CD4-positive, alpha-beta T cell (primary cell): ENCODE measurements at regions not wholly inside any gene's neighbourhood (a gene's known extent, or its start where the extent isn't known, plus 50 kb on each side); places are given as distances from the start of the nearest gene placed in this dataset.

Experiments
- ATAC-seq: fragments of 200-7000 bp; cut with Tn5 transposase; one replicate; pipeline ENCODE4 v1.10.0; 2022; ENCODE audit warnings: mild to moderate bottlenecking; ENCODE audit not compliant: poor library complexity
- CTCF ChIA-PET: fragments of 350-600 bp; sonication (Branson Sonifier 250); formaldehyde crosslinking; loops from one replicate; lab custom pipeline; 2021; ENCODE audit warnings: antibody characterized with exemption, inconsistent platforms; lab: Charles Lee
- POLR2A ChIA-PET: fragments of 350-600 bp; sonication (Branson Sonifier 250); formaldehyde crosslinking; loops from one replicate; lab custom pipeline; 2021; ENCODE audit warnings: antibody characterized with exemption, inconsistent platforms; lab: Charles Lee
- DNase-seq, 14 experiments: peaks; one replicate each; pipeline ENCODE4 v3.0.0-alpha.2; 2013 to 2020; ENCODE audit warnings: mixed read lengths in 2 of 14
- H3K27ac ChIP-seq, 2 donors: one replicate each; pipeline versions ENCODE4 v1.5.1 to v1.7.0; 2013; ENCODE audit warnings: low read length in 2 of 2, low read depth in 1 of 2, mild to moderate bottlenecking in 1 of 2
- H3K27me3 ChIP-seq, 2 experiments: 1 replicate in 1 of 2; 2 replicates in 1 of 2; pipeline versions ENCODE4 v1.6.1 to v1.7.0; 2013; ENCODE audit warnings: low read length in 2 of 2, control low read depth in 1 of 2, mild to moderate bottlenecking in 1 of 2, moderate library complexity in 1 of 2; ENCODE audit not compliant: insufficient read depth in 2 of 2, control insufficient read depth in 1 of 2
- H3K36me3 ChIP-seq: one replicate; pipeline ENCODE4 v1.6.1; 2013; ENCODE audit warnings: low read length, control low read depth; ENCODE audit not compliant: insufficient read depth
- H3K4me1 ChIP-seq: one replicate; pipeline ENCODE4 v1.6.1; 2013; ENCODE audit warnings: low read length, control low read depth; ENCODE audit not compliant: insufficient read depth
- H3K4me3 ChIP-seq: one replicate; pipeline ENCODE4 v1.5.1; 2013; ENCODE audit warnings: mild to moderate bottlenecking, low read length, moderate library complexity
- H3K9me3 ChIP-seq, 2 experiments: 1 replicate in 1 of 2; 2 replicates in 1 of 2; pipeline versions ENCODE4 v1.6.1 to v1.7.0; 2013; ENCODE audit warnings: low read length in 2 of 2, mild to moderate bottlenecking in 2 of 2, control low read depth in 1 of 2, moderate library complexity in 1 of 2; ENCODE audit not compliant: control insufficient read depth in 1 of 2, insufficient read depth in 1 of 2
- H3K27ac Mint-ChIP-seq: one replicate; pipeline ENCODE4 v1.8.0; 2020; ENCODE audit warnings: mixed read lengths
- H3K27me3 Mint-ChIP-seq: one replicate; pipeline ENCODE4 v1.8.0; 2021; ENCODE audit warnings: mixed read lengths
- H3K36me3 Mint-ChIP-seq: one replicate; pipeline ENCODE4 v1.8.0; 2021; ENCODE audit warnings: low read depth, mixed read lengths
- H3K4me1 Mint-ChIP-seq: one replicate; pipeline ENCODE4 v1.8.0; 2021; ENCODE audit warnings: low read depth, mixed read lengths
- H3K4me3 Mint-ChIP-seq: one replicate; pipeline ENCODE4 v1.8.0; 2020; ENCODE audit warnings: mild to moderate bottlenecking, mixed read lengths
- H3K9me3 Mint-ChIP-seq: one replicate; pipeline ENCODE4 v1.8.0; 2020; ENCODE audit warnings: mixed read lengths
- intact Hi-C, 2 experiments: fragments of 100-400 bp; cut with DNase I in 1 of 2; cut with micrococcal nuclease in 1 of 2; formaldehyde crosslinking; loops; one replicate each; pipeline versions ENCODE4 v1.15.1 to v1.9.0; 2023 to 2025; cut with DNase I, micrococcal nuclease
- TF ChIP-seq, protein P1 (sequence below): fragments of 200-600 bp; IDR thresholded peaks from one replicate; pipeline ENCODE4 v1.8.0; 2022; ENCODE audit warnings: antibody characterized with exemption, mild to moderate bottlenecking

DNA sequence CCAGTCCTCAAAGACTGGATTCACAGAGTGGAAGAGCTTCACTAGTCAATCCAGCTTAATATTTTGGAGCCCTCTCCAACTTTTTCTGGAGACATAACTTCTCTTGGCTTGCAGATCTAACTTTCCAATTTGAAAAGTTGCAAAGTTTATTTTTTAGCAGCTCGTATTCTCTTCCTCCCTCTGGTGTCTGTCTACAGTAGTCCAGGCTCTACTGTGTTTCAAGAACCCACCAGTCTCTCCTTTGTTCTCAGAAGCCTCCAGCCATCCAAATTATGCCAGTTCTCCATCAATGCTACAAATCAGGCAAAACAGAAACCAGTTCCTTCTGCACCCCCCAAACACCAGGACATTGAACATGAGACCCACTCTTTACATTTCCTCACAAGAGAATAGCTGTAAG, 376.1 kb upstream of the OPRM1 start:
- Mint-ChIP-seq H3K27ac (no peak overlapping the region), H3K27me3 (no peaks in the 10 kb centered on the region), H3K4me3 (no peak overlapping the region), H3K9me3 (no peaks in the 10 kb centered on the region), H3K4me1 (no peaks in the 10 kb centered on the region), H3K36me3 (no peaks in the 10 kb centered on the region)
- Histone ChIP-seq H3K27me3 (no peaks in the 10 kb centered on the region), H3K4me3 (no peak overlapping the region), H3K9me3 (no peaks in the 10 kb centered on the region), H3K36me3 (no peaks in the 10 kb centered on the region), H3K4me1 (no peaks in the 10 kb centered on the region), H3K27ac (no peak overlapping the region)
- ChIA-PET CTCF (no interaction called here), POLR2A (no interaction called here)
- DNase-seq = no peak
- TF ChIP-seq, protein P1, sequence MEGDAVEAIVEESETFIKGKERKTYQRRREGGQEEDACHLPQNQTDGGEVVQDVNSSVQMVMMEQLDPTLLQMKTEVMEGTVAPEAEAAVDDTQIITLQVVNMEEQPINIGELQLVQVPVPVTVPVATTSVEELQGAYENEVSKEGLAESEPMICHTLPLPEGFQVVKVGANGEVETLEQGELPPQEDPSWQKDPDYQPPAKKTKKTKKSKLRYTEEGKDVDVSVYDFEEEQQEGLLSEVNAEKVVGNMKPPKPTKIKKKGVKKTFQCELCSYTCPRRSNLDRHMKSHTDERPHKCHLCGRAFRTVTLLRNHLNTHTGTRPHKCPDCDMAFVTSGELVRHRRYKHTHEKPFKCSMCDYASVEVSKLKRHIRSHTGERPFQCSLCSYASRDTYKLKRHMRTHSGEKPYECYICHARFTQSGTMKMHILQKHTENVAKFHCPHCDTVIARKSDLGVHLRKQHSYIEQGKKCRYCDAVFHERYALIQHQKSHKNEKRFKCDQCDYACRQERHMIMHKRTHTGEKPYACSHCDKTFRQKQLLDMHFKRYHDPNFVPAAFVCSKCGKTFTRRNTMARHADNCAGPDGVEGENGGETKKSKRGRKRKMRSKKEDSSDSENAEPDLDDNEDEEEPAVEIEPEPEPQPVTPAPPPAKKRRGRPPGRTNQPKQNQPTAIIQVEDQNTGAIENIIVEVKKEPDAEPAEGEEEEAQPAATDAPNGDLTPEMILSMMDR = no peak
- no peak for ATAC-seq
- intact Hi-C loops = no loop called here

DNA sequence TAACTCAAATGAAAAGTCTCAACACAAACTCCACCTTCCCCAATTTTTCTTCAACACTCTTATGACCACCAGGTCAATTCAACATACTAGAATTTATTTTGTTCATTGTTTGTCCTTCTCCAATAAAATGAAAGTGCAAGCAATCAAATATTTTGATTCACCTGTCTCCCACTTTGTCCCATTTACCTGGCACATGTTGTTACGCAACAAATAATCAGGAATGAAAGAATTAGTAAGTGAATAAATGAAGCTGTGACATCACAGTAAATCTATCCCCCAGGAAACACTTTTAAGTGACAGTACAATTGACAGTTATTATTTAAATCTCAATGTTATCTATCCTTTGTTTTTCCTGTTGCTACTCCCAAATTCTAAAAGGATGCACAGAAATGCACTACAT, 393.7 kb upstream of the OPRM1 start:
- Histone ChIP-seq H3K36me3 (no peaks in the 10 kb centered on the region), H3K27ac (no peak overlapping the region), H3K9me3 (no peaks in the 10 kb centered on the region), H3K4me3 (no peak overlapping the region), H3K27me3 (no peaks in the 10 kb centered on the region), H3K4me1 (no peaks in the 10 kb centered on the region)
- Mint-ChIP-seq H3K27me3 (no peaks in the 10 kb centered on the region), H3K4me1 (no peaks in the 10 kb centered on the region), H3K36me3 (no peaks in the 10 kb centered on the region), H3K4me3 (no peak overlapping the region), H3K9me3 (no peaks in the 10 kb centered on the region), H3K27ac (no peak overlapping the region)
- intact Hi-C loops = no loop called here
- TF ChIP-seq, protein P1 = no peak
- POLR2A ChIA-PET = no interaction called here
- DNase-seq = no peak
- ATAC-seq = no peak
- CTCF ChIA-PET = no interaction called here

DNA sequence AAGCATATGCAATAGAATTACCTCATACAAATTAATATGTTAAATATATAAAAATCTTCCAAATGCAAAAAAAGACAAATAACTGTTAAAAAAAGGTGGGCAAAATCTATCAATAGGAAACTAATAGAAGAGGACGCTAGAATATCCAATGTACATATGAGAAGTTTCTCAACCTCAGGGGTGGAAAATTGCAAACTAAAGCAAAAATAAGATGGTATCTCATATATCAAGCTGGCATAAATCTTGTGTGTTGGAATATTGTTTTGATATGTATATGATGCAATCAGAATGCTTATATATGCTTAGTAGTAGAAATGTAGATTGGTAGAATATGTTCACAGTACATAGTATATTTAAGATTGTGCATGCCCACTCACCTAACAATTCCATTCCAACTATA, 395.0 kb upstream of the OPRM1 start:
- ChIA-PET CTCF (no interaction called here), POLR2A (no interaction called here)
- DNase-seq = no peak
- Mint-ChIP-seq H3K9me3 (no peaks in the 10 kb centered on the region), H3K27ac (no peak overlapping the region), H3K4me3 (no peak overlapping the region), H3K27me3 (no peaks in the 10 kb centered on the region), H3K36me3 (no peaks in the 10 kb centered on the region), H3K4me1 (no peaks in the 10 kb centered on the region)
- intact Hi-C loops = no loop called here
- no peak overlapping the region for H3K27ac ChIP-seq
- H3K27me3 ChIP-seq = no peaks in the 10 kb centered on the region
- no peaks in the 10 kb centered on the region for H3K36me3 ChIP-seq
- no peaks in the 10 kb centered on the region for H3K4me1 ChIP-seq
- TF ChIP-seq, protein P1 = no peak
- no peak for ATAC-seq
- no peaks in the 10 kb centered on the region for H3K9me3 ChIP-seq
- no peak overlapping the region for H3K4me3 ChIP-seq
